NT2/D1 (cell line): ENCODE measurements at regions not wholly inside any gene's neighbourhood (a gene's known extent, or its start where the extent isn't known, plus 50 kb on each side); places are given as distances from the start of the nearest gene placed in this dataset.

Experiments
- DNase-seq: peaks from one replicate; pipeline ENCODE4 v3.0.0-alpha.2; 2011; ENCODE audit warnings: low read depth, low spot score
- H3K27me3 ChIP-seq: 2 replicates; pipeline ENCODE4 v1.6.0; 2011; ENCODE audit warnings: mild to moderate bottlenecking; ENCODE audit not compliant: insufficient read length, insufficient read depth
- H3K36me3 ChIP-seq: 2 replicates; pipeline ENCODE4 v1.6.1; 2011; ENCODE audit warnings: mild to moderate bottlenecking, low read length, mixed read lengths; ENCODE audit not compliant: insufficient read depth, insufficient read length
- H3K4me1 ChIP-seq: 2 replicates; pipeline ENCODE4 v1.5.1; 2011; ENCODE audit not compliant: insufficient read depth, insufficient read length
- H3K4me3 ChIP-seq: 2 replicates; pipeline ENCODE4 v1.5.1; 2011; ENCODE audit warnings: low read depth; ENCODE audit not compliant: insufficient read length
- H3K9ac ChIP-seq: 2 replicates; pipeline ENCODE4 v1.6.0; 2011; ENCODE audit warnings: low read depth; ENCODE audit not compliant: insufficient read length
- H3K9me3 ChIP-seq: 2 replicates; pipeline ENCODE4 v1.5.1; 2011; ENCODE audit warnings: mild to moderate bottlenecking, low read length; ENCODE audit not compliant: insufficient read depth
- SUZ12 ChIP-seq: IDR thresholded peaks from 2 replicates; pipeline ENCODE4 v1.6.1; 2011; ENCODE audit not compliant: insufficient read length, insufficient read depth; ENCODE audit errors: extremely low read depth
- YY1 ChIP-seq: IDR thresholded peaks from 2 replicates; pipeline ENCODE4 v1.6.1; 2011; ENCODE audit not compliant: insufficient read length, insufficient read depth
- ZNF274 ChIP-seq: IDR thresholded peaks from 2 replicates; pipeline ENCODE4 v1.6.1; 2011; ENCODE audit warnings: mild to moderate bottlenecking, low read depth, low read length

- no peaks in the 10 kb centered on the region for H3K9me3 ChIP-seq
- H3K27me3 ChIP-seq, result no peaks in the 10 kb centered on the region
- H3K4me3 ChIP-seq, result no peak overlapping the region
- no peak for DNase-seq
- H3K36me3 ChIP-seq, result no peaks in the 10 kb centered on the region
- TF ChIP-seq SUZ12 (no peak), YY1 (no peak), ZNF274 (no peak)
- H3K4me1 ChIP-seq, result no peaks in the 10 kb centered on the region
- H3K9ac ChIP-seq, result no peak overlapping the region
Measured at GRCh38 chr7:24200407-24200966, 83.5 kb upstream of the NPY start.

- no peak overlapping the region for H3K9ac ChIP-seq
- DNase-seq, result no peak
- H3K36me3 ChIP-seq, result no peaks in the 10 kb centered on the region
- H3K4me3 ChIP-seq, result no peak overlapping the region
- H3K27me3 ChIP-seq, result no peaks in the 10 kb centered on the region
- H3K9me3 ChIP-seq, result no peaks in the 10 kb centered on the region
- TF ChIP-seq ZNF274 (no peak), YY1 (no peak), SUZ12 (no peak)
- no peaks in the 10 kb centered on the region for H3K4me1 ChIP-seq
Measured at GRCh38 chr7:24201226-24201625, 82.8 kb upstream of the NPY start.

- TF ChIP-seq ZNF274 (no peak), SUZ12 (no peak), YY1 (no peak)
- Histone ChIP-seq H3K36me3 (no peaks in the 10 kb centered on the region), H3K4me3 (no peak overlapping the region), H3K27me3 (no peaks in the 10 kb centered on the region), H3K9me3 (no peaks in the 10 kb centered on the region), H3K4me1 (no peaks in the 10 kb centered on the region), H3K9ac (no peak overlapping the region)
- DNase-seq, result no peak
Measured at GRCh38 chr7:24212073-24212472, 71.9 kb upstream of the NPY start.

GRCh38 chr7:24213311-24213710 lies 70.7 kb upstream of the NPY start:
- no peaks in the 10 kb centered on the region for H3K9me3 ChIP-seq
- H3K36me3 ChIP-seq, result no peaks in the 10 kb centered on the region
- no peak overlapping the region for H3K4me3 ChIP-seq
- no peak for DNase-seq
- no peak for TF ChIP-seq ZNF274
- TF ChIP-seq YY1, result no peak
- TF ChIP-seq SUZ12, result no peak
- H3K27me3 ChIP-seq, result no peaks in the 10 kb centered on the region
- H3K4me1 ChIP-seq, result no peaks in the 10 kb centered on the region
- H3K9ac ChIP-seq, result no peak overlapping the region

- DNase-seq, result no peak
- Histone ChIP-seq H3K4me3 (no peak overlapping the region), H3K4me1 (no peaks in the 10 kb centered on the region), H3K36me3 (no peaks in the 10 kb centered on the region), H3K9ac (no peak overlapping the region), H3K27me3 (no peaks in the 10 kb centered on the region), H3K9me3 (no peaks in the 10 kb centered on the region)
- TF ChIP-seq ZNF274 (no peak), YY1 (no peak), SUZ12 (no peak)
Measured at GRCh38 chr7:24214670-24215069, 69.3 kb upstream of the NPY start.

- no peak overlapping the region for H3K4me3 ChIP-seq
- TF ChIP-seq SUZ12, result no peak
- TF ChIP-seq YY1, result no peak
- TF ChIP-seq ZNF274, result no peak
- H3K27me3 ChIP-seq, result no peaks in the 10 kb centered on the region
- DNase-seq, result no peak
- H3K4me1 ChIP-seq, result no peaks in the 10 kb centered on the region
- no peaks in the 10 kb centered on the region for H3K9me3 ChIP-seq
- H3K36me3 ChIP-seq, result no peaks in the 10 kb centered on the region
- H3K9ac ChIP-seq, result no peak overlapping the region
Measured at GRCh38 chr7:24216576-24217125, 67.3 kb upstream of the NPY start.

GRCh38 chr7:24221500-24221899 lies 62.5 kb upstream of the NPY start:
- Histone ChIP-seq H3K9me3 (no peaks in the 10 kb centered on the region), H3K27me3 (no peaks in the 10 kb centered on the region), H3K9ac (no peak overlapping the region), H3K36me3 (no peaks in the 10 kb centered on the region), H3K4me3 (no peak overlapping the region), H3K4me1 (no peaks in the 10 kb centered on the region)
- no peak for DNase-seq
- TF ChIP-seq ZNF274 (no peak), SUZ12 (no peak), YY1 (no peak)
